IMR-90 (cell line): ENCODE measurements at regions not wholly inside any gene's neighbourhood (a gene's known extent, or its start where the extent isn't known, plus 50 kb on each side); places are given as distances from the start of the nearest gene placed in this dataset.

Source experiments
- ATAC-seq: fragments of 200-7000 bp; cut with Tn5 transposase; 2 replicates; pipeline ENCODE4 v1.9.1; 2020; ENCODE audit warnings: low read depth, mild to moderate bottlenecking, moderate library complexity
- BruUV-seq: library from RNA; stranded (reverse); fragments of 400-500 nt; replicated peaks from 2 replicates; lab custom pipeline; 2021; lab: Mats Ljungman, UMichigan
- CTCF ChIA-PET: fragments of 300-600 bp; formaldehyde crosslinking; extraction: SDS; loops from one replicate; lab custom pipeline; 2021; ENCODE audit warnings: antibody characterized with exemption; lab: Yijun Ruan, JAX
- POLR2A ChIA-PET: fragments of 300-600 bp; sonication (Branson Sonifier 250); formaldehyde crosslinking; loops from one replicate; lab custom pipeline; 2022; ENCODE audit warnings: antibody characterized with exemption; ENCODE audit not compliant: unreplicated experiment; lab: Charles Lee
- DNase-seq: peaks from one replicate; pipeline ENCODE4 v3.0.0; 2013
- H2AFZ ChIP-seq: replicated peaks from 2 replicates; pipeline ENCODE3; 2013; ENCODE audit warnings: low read length, mild to moderate bottlenecking; ENCODE audit not compliant: poor library complexity
- H2AK5ac ChIP-seq: 2 replicates; pipeline ENCODE4 v1.6.1; 2013; ENCODE audit warnings: low read depth, low read length, inconsistent platforms
- H2AK9ac ChIP-seq: replicated peaks from 2 replicates; pipeline ENCODE3; 2013; ENCODE audit warnings: mild to moderate bottlenecking, low read depth, low read length, moderate library complexity; ENCODE audit not compliant: poor library complexity
- H2BK120ac ChIP-seq: 2 replicates; pipeline ENCODE4 v1.6.1; 2013; ENCODE audit warnings: low read depth, low read length, inconsistent platforms
- H2BK15ac ChIP-seq: 3 replicates; pipeline ENCODE4 v1.6.1; 2013; ENCODE audit warnings: low read depth, low read length, inconsistent platforms
- H2BK20ac ChIP-seq: 2 replicates; pipeline ENCODE4 v1.6.1; 2013; ENCODE audit warnings: low read depth, mild to moderate bottlenecking, inconsistent platforms, low read length, moderate library complexity
- H2BK5ac ChIP-seq: 2 replicates; pipeline ENCODE4 v1.6.1; 2013; ENCODE audit warnings: mild to moderate bottlenecking, low read depth, low read length, inconsistent platforms; ENCODE audit not compliant: poor library complexity, severe bottlenecking
- H3K14ac ChIP-seq: replicated peaks from 2 replicates; pipeline ENCODE4 v1.6.1; 2013; ENCODE audit warnings: low read depth, low read length, inconsistent platforms
- H3K18ac ChIP-seq: 2 replicates; pipeline ENCODE4 v1.6.1; 2013; ENCODE audit warnings: low read depth, low read length, control low read depth
- H3K23ac ChIP-seq: 2 replicates; pipeline ENCODE4 v1.6.1; 2013; ENCODE audit warnings: low read depth, low read length, inconsistent platforms
- H3K27ac ChIP-seq: 2 replicates; pipeline ENCODE4 v1.5.1; 2013; ENCODE audit warnings: mild to moderate bottlenecking, control low read depth, low read length; ENCODE audit not compliant: insufficient read depth
- H3K27me3 ChIP-seq: 2 replicates; pipeline ENCODE4 v1.6.1; 2013; ENCODE audit warnings: low read length; ENCODE audit not compliant: control insufficient read depth, insufficient read depth
- H3K36me3 ChIP-seq: 2 replicates; pipeline ENCODE4 v1.6.1; 2013; ENCODE audit warnings: low read length, mixed read lengths; ENCODE audit not compliant: control insufficient read depth, insufficient read depth
- H3K4ac ChIP-seq: 2 replicates; pipeline ENCODE4 v1.6.1; 2013; ENCODE audit warnings: low read depth, low read length, inconsistent platforms
- H3K4me1 ChIP-seq: 2 replicates; pipeline ENCODE4 v1.6.1; 2013; ENCODE audit warnings: low read length, mixed read lengths; ENCODE audit not compliant: control insufficient read depth, insufficient read depth
- H3K4me2 ChIP-seq: 2 replicates; pipeline ENCODE4 v1.6.1; 2013; ENCODE audit warnings: low read depth, mild to moderate bottlenecking, control low read depth, low read length, moderate library complexity
- H3K4me3 ChIP-seq: 2 replicates; pipeline ENCODE4 v1.5.1; 2013; ENCODE audit warnings: low read depth, mild to moderate bottlenecking, control low read depth, low read length, moderate library complexity; ENCODE audit not compliant: insufficient read depth
- H3K56ac ChIP-seq: 2 replicates; pipeline ENCODE4 v1.6.1; 2013; ENCODE audit warnings: low read length, inconsistent platforms; ENCODE audit not compliant: insufficient read depth; ENCODE audit errors: extremely low read depth
- H3K79me1 ChIP-seq, 2 experiments: 2 replicates each; pipeline ENCODE4 v1.6.1; 2013; ENCODE audit warnings: low read length in 2 of 2, inconsistent platforms in 1 of 2, low read depth in 1 of 2
- H3K9ac ChIP-seq: 2 replicates; pipeline ENCODE4 v1.6.1; 2013; ENCODE audit warnings: low read depth, low read length, control low read depth
- H3K9me1 ChIP-seq: 2 replicates; pipeline ENCODE4 v1.6.1; 2013; ENCODE audit warnings: low read length, inconsistent platforms; ENCODE audit not compliant: insufficient read depth
- H3K9me3 ChIP-seq: 2 replicates; pipeline ENCODE4 v1.6.1; 2013; ENCODE audit warnings: low read length; ENCODE audit not compliant: control insufficient read depth, insufficient read depth
- H4K20me1 ChIP-seq: 2 replicates; pipeline ENCODE4 v1.6.1; 2013; ENCODE audit warnings: low read length, inconsistent platforms; ENCODE audit not compliant: insufficient read depth
- H4K5ac ChIP-seq: 2 replicates; pipeline ENCODE4 v1.6.1; 2013; ENCODE audit warnings: mild to moderate bottlenecking, low read depth, low read length, control low read depth
- H4K8ac ChIP-seq, 2 experiments: 2 replicates each; pipeline ENCODE4 v1.6.1; 2013; ENCODE audit warnings: low read depth in 2 of 2, low read length in 2 of 2, control low read depth in 1 of 2, inconsistent platforms in 1 of 2
- H4K91ac ChIP-seq: 2 replicates; pipeline ENCODE4 v1.6.1; 2013; ENCODE audit warnings: low read depth, low read length, inconsistent platforms; ENCODE audit not compliant: insufficient read depth
- ELK1 ChIP-seq: fragments of 150-350 bp; IDR thresholded peaks from 2 replicates; pipeline ENCODE4 v1.6.1; 2016; ENCODE audit warnings: low read depth, mild to moderate bottlenecking, low read length, moderate library complexity, borderline replicate concordance
- MAZ ChIP-seq: IDR thresholded peaks from 2 replicates; pipeline ENCODE4 v1.6.1; 2012; ENCODE audit warnings: low read depth, mild to moderate bottlenecking, low read length, improper control_type of control experiment, moderate library complexity, borderline replicate concordance
- SMC3 ChIP-seq: fragments of 150-350 bp; IDR thresholded peaks from 2 replicates; pipeline ENCODE4 v1.6.1; 2016; ENCODE audit warnings: low read depth, mild to moderate bottlenecking, antibody characterized with exemption, low read length, moderate library complexity
- WGBS, 2 experiments: methylation state at CpG; one replicate each; pipeline versions ENCODE4 v1.1.5 to v1.1.7; 2013; ENCODE audit warnings: missing lambda C conversion rate in 2 of 2; ENCODE audit not compliant: insufficient read length in 1 of 2; ENCODE audit errors: extremely low coverage in 2 of 2; 5-methylcytosine and 5-hydroxymethylcytosine counted together
- dilution Hi-C: fragments of 300-500 bp; cut with HindIII; formaldehyde crosslinking; loops from one replicate; pipeline ENCODE4 v1.14.3; 2018; ENCODE audit warnings: low sequenced_read_pairs; ENCODE audit not compliant: unreplicated experiment
- in situ Hi-C: fragments of 300-500 bp; cut with MboI; formaldehyde crosslinking; loops from 3 replicates; pipeline ENCODE4 v1.14.3; 2019; ENCODE audit warnings: low sequenced_read_pairs, inconsistent platforms, mixed read lengths
- intact Hi-C: fragments of 100-400 bp; cut with micrococcal nuclease; formaldehyde crosslinking; loops from 2 replicates; pipeline ENCODE4 v1.10.0; 2022

DNA sequence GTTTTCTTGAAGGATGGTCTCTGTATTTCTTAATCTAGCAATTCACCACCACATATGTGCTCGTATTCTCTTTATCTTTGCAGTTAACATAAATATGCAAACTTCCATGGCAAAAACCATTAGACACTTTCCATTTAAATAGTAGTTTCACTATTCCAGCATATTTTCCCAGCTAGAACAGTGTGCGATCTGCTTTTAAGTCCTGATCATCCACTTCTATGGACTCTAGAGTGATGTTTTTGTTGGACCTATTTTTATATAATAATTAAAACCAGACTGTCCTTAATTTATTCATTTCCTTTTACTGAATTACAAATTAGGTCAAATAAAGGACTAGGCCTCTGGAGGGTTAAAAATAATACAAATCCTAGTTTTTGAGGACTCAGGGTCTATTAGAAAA lies 418.4 kb upstream of the TRIB2 start:
- Histone ChIP-seq H4K20me1 (no peaks in the 10 kb centered on the region), H3K23ac (no peak overlapping the region), H2AFZ (no peak overlapping the region)

More for the DNA sequence above, 418.4 kb upstream of the TRIB2 start:
- Histone ChIP-seq H3K4me1 (peaks cover 13% of the 10 kb centered on the region), H3K9ac (no peak overlapping the region), H3K9me3 (no peaks in the 10 kb centered on the region), H2BK120ac (no peak overlapping the region), H3K79me1 (no peaks in the 10 kb centered on the region), H2BK15ac (no peak overlapping the region), H2AK5ac (no peak overlapping the region), H3K27ac (no peak overlapping the region), H3K36me3 (no peaks in the 10 kb centered on the region), H4K91ac (no peak overlapping the region), H3K4ac (no peak overlapping the region), H3K9me1 (0 out of 2 replicates have a peak, but pooled peaks cover 2% of the 10 kb centered on the region), H2AK9ac (no peak overlapping the region), H3K14ac (no peak overlapping the region), H3K56ac (no peak overlapping the region), H3K4me2 (no peak overlapping the region), H4K5ac (no peak overlapping the region), H4K8ac (no peak overlapping the region), H2BK20ac (no peak overlapping the region), H3K27me3 (no peaks in the 10 kb centered on the region), H2BK5ac (no peak overlapping the region), H3K4me3 (no peak overlapping the region), H3K18ac (no peak overlapping the region)
- DNase-seq = no peak
- POLR2A ChIA-PET = no interaction called here
- in situ Hi-C loops = no loop called here
- dilution Hi-C loops = no loop called here
- WGBS, 2 experiments = no CpG with 5 or more reads among the region's 2 CpGs
- no peak for ATAC-seq
- CTCF ChIA-PET = no interaction called here
- BruUV-seq = no TSS peak
- TF ChIP-seq ELK1 = no peak
- TF ChIP-seq SMC3 = no peak
- no peak for TF ChIP-seq MAZ
- intact Hi-C loops = no loop called here
